ENCODE measurements at regions not wholly inside any gene's neighbourhood (a gene's known extent, or its start where the extent isn't known, plus 50 kb on each side); places are given as distances from the start of the nearest gene placed in this dataset.

DNA sequence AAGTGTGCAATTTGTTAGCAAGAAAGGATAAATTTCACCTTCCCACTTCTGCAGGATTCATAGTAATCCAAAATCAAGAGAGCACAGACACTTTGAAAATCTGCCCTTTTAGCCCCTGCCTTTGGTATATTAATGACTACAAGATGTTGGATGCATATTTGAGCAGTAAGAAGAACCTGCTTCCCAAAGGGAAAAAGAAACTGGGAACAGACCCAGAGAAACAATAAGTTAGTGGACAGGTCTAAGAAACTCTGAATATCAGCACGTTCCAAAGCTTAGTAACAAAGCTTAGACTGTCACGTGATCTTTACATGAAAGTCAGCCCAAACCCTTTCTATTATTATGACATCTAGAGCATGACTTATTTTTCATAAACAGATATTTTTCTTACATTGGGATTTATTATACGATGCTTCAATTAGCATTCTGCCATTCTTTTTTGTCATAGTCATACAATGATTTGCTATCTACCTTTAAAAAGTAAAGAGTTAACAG lies 390.9 kb upstream of the ADGRL2 start (continued):
- TF ChIP-seq, protein P1, sequence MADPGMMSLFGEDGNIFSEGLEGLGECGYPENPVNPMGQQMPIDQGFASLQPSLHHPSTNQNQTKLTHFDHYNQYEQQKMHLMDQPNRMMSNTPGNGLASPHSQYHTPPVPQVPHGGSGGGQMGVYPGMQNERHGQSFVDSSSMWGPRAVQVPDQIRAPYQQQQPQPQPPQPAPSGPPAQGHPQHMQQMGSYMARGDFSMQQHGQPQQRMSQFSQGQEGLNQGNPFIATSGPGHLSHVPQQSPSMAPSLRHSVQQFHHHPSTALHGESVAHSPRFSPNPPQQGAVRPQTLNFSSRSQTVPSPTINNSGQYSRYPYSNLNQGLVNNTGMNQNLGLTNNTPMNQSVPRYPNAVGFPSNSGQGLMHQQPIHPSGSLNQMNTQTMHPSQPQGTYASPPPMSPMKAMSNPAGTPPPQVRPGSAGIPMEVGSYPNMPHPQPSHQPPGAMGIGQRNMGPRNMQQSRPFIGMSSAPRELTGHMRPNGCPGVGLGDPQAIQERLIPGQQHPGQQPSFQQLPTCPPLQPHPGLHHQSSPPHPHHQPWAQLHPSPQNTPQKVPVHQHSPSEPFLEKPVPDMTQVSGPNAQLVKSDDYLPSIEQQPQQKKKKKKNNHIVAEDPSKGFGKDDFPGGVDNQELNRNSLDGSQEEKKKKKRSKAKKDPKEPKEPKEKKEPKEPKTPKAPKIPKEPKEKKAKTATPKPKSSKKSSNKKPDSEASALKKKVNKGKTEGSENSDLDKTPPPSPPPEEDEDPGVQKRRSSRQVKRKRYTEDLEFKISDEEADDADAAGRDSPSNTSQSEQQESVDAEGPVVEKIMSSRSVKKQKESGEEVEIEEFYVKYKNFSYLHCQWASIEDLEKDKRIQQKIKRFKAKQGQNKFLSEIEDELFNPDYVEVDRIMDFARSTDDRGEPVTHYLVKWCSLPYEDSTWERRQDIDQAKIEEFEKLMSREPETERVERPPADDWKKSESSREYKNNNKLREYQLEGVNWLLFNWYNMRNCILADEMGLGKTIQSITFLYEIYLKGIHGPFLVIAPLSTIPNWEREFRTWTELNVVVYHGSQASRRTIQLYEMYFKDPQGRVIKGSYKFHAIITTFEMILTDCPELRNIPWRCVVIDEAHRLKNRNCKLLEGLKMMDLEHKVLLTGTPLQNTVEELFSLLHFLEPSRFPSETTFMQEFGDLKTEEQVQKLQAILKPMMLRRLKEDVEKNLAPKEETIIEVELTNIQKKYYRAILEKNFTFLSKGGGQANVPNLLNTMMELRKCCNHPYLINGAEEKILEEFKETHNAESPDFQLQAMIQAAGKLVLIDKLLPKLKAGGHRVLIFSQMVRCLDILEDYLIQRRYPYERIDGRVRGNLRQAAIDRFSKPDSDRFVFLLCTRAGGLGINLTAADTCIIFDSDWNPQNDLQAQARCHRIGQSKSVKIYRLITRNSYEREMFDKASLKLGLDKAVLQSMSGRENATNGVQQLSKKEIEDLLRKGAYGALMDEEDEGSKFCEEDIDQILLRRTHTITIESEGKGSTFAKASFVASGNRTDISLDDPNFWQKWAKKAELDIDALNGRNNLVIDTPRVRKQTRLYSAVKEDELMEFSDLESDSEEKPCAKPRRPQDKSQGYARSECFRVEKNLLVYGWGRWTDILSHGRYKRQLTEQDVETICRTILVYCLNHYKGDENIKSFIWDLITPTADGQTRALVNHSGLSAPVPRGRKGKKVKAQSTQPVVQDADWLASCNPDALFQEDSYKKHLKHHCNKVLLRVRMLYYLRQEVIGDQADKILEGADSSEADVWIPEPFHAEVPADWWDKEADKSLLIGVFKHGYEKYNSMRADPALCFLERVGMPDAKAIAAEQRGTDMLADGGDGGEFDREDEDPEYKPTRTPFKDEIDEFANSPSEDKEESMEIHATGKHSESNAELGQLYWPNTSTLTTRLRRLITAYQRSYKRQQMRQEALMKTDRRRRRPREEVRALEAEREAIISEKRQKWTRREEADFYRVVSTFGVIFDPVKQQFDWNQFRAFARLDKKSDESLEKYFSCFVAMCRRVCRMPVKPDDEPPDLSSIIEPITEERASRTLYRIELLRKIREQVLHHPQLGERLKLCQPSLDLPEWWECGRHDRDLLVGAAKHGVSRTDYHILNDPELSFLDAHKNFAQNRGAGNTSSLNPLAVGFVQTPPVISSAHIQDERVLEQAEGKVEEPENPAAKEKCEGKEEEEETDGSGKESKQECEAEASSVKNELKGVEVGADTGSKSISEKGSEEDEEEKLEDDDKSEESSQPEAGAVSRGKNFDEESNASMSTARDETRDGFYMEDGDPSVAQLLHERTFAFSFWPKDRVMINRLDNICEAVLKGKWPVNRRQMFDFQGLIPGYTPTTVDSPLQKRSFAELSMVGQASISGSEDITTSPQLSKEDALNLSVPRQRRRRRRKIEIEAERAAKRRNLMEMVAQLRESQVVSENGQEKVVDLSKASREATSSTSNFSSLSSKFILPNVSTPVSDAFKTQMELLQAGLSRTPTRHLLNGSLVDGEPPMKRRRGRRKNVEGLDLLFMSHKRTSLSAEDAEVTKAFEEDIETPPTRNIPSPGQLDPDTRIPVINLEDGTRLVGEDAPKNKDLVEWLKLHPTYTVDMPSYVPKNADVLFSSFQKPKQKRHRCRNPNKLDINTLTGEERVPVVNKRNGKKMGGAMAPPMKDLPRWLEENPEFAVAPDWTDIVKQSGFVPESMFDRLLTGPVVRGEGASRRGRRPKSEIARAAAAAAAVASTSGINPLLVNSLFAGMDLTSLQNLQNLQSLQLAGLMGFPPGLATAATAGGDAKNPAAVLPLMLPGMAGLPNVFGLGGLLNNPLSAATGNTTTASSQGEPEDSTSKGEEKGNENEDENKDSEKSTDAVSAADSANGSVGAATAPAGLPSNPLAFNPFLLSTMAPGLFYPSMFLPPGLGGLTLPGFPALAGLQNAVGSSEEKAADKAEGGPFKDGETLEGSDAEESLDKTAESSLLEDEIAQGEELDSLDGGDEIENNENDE (IDR thresholded peaks at IDR 0.05; ENCODE audit: insufficient replicate concordance, low read length): no peak
- TF ChIP-seq, protein P2, sequence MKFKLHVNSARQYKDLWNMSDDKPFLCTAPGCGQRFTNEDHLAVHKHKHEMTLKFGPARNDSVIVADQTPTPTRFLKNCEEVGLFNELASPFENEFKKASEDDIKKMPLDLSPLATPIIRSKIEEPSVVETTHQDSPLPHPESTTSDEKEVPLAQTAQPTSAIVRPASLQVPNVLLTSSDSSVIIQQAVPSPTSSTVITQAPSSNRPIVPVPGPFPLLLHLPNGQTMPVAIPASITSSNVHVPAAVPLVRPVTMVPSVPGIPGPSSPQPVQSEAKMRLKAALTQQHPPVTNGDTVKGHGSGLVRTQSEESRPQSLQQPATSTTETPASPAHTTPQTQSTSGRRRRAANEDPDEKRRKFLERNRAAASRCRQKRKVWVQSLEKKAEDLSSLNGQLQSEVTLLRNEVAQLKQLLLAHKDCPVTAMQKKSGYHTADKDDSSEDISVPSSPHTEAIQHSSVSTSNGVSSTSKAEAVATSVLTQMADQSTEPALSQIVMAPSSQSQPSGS (IDR thresholded peaks at IDR 0.05; ENCODE audit: low read length): no peak
- TF ChIP-seq BRCA1 (IDR thresholded peaks at IDR 0.05; ENCODE audit: low read depth, low read length) (no peak), ASH2L (IDR thresholded peaks at IDR 0.05; ENCODE audit: low read length) (no peak), SP1 (IDR thresholded peaks at IDR 0.05; ENCODE audit: low read depth, low read length) (no peak), GABPA (IDR thresholded peaks at IDR 0.05; ENCODE audit: borderline replicate concordance, insufficient read depth, low read length) (no peak), TCF12 (IDR thresholded peaks at IDR 0.05; ENCODE audit: low read depth, low read length) (no peak), SP4 (IDR thresholded peaks at IDR 0.05; ENCODE audit: low read length) (no peak)
- TF ChIP-seq, protein P3, sequence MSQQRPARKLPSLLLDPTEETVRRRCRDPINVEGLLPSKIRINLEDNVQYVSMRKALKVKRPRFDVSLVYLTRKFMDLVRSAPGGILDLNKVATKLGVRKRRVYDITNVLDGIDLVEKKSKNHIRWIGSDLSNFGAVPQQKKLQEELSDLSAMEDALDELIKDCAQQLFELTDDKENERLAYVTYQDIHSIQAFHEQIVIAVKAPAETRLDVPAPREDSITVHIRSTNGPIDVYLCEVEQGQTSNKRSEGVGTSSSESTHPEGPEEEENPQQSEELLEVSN (IDR thresholded peaks at IDR 0.05): no peak

Measured in H1 (cell line).